Stimulated activated CD4-positive, alpha-beta T cell treated with anti-CD3 and anti-CD28 coated beads, Interleukin-12 subunit alpha, Interleukin-12 subunit beta, amount 100 ng/mL, for 24 hours (primary cell): ENCODE measurements at regions not wholly inside any gene's neighbourhood (a gene's known extent, or its start where the extent isn't known, plus 50 kb on each side); places are given as distances from the start of the nearest gene placed in this dataset.
"Not testable (repeated sequence)": the region's sequence is repeated elsewhere in the genome, so short reads cannot be mapped to it uniquely, and the experiment has no call there.

Experiments used
- DNase-seq, 2 experiments: peaks; one replicate each; pipeline ENCODE4 v3.0.0-alpha.2; 2020; ENCODE audit warnings: low read depth in 2 of 2

GRCh38 chr9:65566018-65566417 lies 109.7 kb upstream of the ZNG1E start:
- DNase-seq = not testable (repeated sequence)

GRCh38 chr9:65519018-65519417 lies 156.7 kb upstream of the ZNG1E start:
- DNase-seq = not testable (repeated sequence)

GRCh38 chr9:65514465-65514864 lies 161.3 kb upstream of the ZNG1E start:
- DNase-seq = not testable (repeated sequence)

GRCh38 chr9:65507897-65508296 lies 167.8 kb upstream of the ZNG1E start:
- not testable (repeated sequence) for DNase-seq

GRCh38 chr9:65504686-65505085 lies 171.0 kb upstream of the ZNG1E start:
- not testable (repeated sequence) for DNase-seq

- not testable (repeated sequence) for DNase-seq
Observed at GRCh38 chr9:65503696-65504095, 172.0 kb upstream of the ZNG1E start.

- not testable (repeated sequence) for DNase-seq
Observed at GRCh38 chr9:65482890-65483289, 192.8 kb upstream of the ZNG1E start.

GRCh38 chr9:65481291-65481690 lies 194.4 kb upstream of the ZNG1E start:
- DNase-seq = not testable (repeated sequence)

- DNase-seq = not testable (repeated sequence)
Observed at GRCh38 chr9:65474891-65475290, 189.9 kb upstream of the FOXD4L5 start.

- DNase-seq = not testable (repeated sequence)
Observed at GRCh38 chr9:65473059-65473822, 188.2 kb upstream of the FOXD4L5 start.

GRCh38 chr9:65471106-65471505 lies 186.1 kb upstream of the FOXD4L5 start:
- DNase-seq = not testable (repeated sequence)

- DNase-seq = not testable (repeated sequence)
Observed at GRCh38 chr9:65466911-65467734, 182.1 kb upstream of the FOXD4L5 start.

GRCh38 chr9:65465246-65465895 lies 180.4 kb upstream of the FOXD4L5 start:
- DNase-seq = not testable (repeated sequence)

GRCh38 chr9:65462476-65462875 lies 177.5 kb upstream of the FOXD4L5 start:
- not testable (repeated sequence) for DNase-seq

GRCh38 chr9:65459756-65460320 lies 174.8 kb upstream of the FOXD4L5 start:
- DNase-seq = no peak

GRCh38 chr9:65458992-65459391 lies 174.0 kb upstream of the FOXD4L5 start:
- no peak for DNase-seq

GRCh38 chr9:65458465-65458864 lies 173.5 kb upstream of the FOXD4L5 start:
- DNase-seq = no peak

GRCh38 chr9:65456991-65457390 lies 172.0 kb upstream of the FOXD4L5 start:
- not testable (repeated sequence) for DNase-seq

- not testable (repeated sequence) for DNase-seq
Observed at GRCh38 chr9:65455751-65456647, 171.0 kb upstream of the FOXD4L5 start.

- not testable (repeated sequence) for DNase-seq
Observed at GRCh38 chr9:65455136-65455535, 170.1 kb upstream of the FOXD4L5 start.

GRCh38 chr9:65454666-65455065 lies 169.7 kb upstream of the FOXD4L5 start:
- DNase-seq = not testable (repeated sequence)
